Tibial nerve (tissue), 3 donors: ENCODE measurements at regions not wholly inside any gene's neighbourhood (a gene's known extent, or its start where the extent isn't known, plus 50 kb on each side); places are given as distances from the start of the nearest gene placed in this dataset.
"Not testable (repeated sequence)": the region's sequence is repeated elsewhere in the genome, so short reads cannot be mapped to it uniquely, and the experiment has no call there.

Experiments
- POLR2A ChIP-seq, 2 donors: fragments of 450-650 bp; IDR thresholded peaks; one replicate each; pipeline ENCODE4 v1.6.1; 2017; ENCODE audit warnings: antibody characterized with exemption in 2 of 2, mild to moderate bottlenecking in 2 of 2, moderate library complexity in 2 of 2
- TF ChIP-seq, protein P1 (sequence below), 5 experiments: fragments of 200-600 bp in 3 of 5; fragments of 450-650 bp in 2 of 5; sonication (generic) in 3 of 5; IDR thresholded peaks; one replicate each; pipeline ENCODE4 v1.5.1; 2016 to 2019; ENCODE audit warnings: antibody characterized with exemption in 5 of 5, mild to moderate bottlenecking in 3 of 5, moderate library complexity in 2 of 5

GRCh38 chr2:111544006-111544405, 340.0 kb downstream of the ANAPC1 start:
- TF ChIP-seq, protein P1, sequence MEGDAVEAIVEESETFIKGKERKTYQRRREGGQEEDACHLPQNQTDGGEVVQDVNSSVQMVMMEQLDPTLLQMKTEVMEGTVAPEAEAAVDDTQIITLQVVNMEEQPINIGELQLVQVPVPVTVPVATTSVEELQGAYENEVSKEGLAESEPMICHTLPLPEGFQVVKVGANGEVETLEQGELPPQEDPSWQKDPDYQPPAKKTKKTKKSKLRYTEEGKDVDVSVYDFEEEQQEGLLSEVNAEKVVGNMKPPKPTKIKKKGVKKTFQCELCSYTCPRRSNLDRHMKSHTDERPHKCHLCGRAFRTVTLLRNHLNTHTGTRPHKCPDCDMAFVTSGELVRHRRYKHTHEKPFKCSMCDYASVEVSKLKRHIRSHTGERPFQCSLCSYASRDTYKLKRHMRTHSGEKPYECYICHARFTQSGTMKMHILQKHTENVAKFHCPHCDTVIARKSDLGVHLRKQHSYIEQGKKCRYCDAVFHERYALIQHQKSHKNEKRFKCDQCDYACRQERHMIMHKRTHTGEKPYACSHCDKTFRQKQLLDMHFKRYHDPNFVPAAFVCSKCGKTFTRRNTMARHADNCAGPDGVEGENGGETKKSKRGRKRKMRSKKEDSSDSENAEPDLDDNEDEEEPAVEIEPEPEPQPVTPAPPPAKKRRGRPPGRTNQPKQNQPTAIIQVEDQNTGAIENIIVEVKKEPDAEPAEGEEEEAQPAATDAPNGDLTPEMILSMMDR (IDR thresholded peaks at IDR 0.05), result not testable (repeated sequence)
- TF ChIP-seq POLR2A (IDR thresholded peaks at IDR 0.05), result not testable (repeated sequence)
